Middle frontal gyrus (tissue), 1 donor: ENCODE measurements at regions not wholly inside any gene's neighbourhood (a gene's known extent, or its start where the extent isn't known, plus 50 kb on each side); places are given as distances from the start of the nearest gene placed in this dataset.

Experiments
- DNase-seq: peaks from one replicate; pipeline ENCODE4 v3.0.0-alpha.2; 2015; ENCODE audit warnings: low spot score; ENCODE audit errors: extremely low spot score

DNA sequence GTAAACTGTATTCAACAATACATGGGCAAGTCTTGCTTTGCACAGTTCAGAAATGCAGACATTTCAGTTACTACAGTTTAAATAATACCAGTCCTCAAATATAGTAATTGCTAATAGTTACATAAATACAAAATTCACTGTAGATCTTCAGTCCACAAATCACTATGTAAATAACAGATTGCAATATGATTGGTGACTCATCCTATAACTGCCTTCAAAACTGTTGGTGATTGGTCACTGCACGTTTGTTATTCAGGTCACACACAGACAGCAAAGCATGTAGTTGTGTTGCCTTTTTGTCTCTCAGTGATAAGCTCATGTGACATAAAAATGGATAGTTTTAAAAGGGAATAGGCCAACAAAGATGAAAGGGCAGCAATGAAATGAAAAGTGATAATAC lies 186.5 kb upstream of the CTTNBP2NL start:
- no peak for DNase-seq

DNA sequence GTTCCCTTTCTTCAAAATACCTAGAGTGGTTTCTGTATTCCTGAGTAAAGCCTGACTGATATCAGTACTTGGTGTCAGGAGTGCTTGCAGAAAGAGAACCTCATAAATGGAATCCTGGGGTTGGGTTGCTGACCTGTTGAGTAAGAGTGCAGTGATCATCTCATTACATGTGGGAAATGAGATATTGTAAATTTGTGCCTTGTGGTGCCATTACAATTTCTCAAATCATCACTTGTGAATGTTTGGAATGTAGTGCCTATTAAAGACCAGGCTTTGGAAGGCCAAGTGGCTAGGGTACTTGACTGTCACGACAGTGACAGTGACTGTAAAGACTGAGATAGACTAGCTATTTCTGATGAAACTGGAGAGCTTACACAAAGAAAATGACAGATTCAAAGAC lies 176.7 kb upstream of the CTTNBP2NL start:
- DNase-seq: no peak

DNA sequence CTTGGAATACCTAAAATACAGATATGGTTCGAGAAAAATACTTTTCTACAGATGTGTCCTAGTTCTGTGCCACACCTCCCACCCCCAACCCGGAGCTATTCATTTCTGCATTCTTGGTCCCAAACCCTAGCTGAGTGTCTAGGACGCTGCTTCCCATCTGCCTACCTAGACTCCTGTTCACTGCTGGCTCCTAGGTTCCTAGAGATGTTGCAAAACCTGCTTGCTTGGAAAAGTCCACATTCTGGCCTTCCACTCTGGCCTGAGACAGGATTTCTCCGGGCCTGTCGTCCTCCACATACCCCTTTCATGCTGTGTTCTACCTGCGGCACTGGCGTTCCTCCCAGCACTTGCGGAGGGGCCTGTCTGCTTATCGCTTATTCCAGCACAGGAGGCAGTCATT lies 165.8 kb upstream of the CTTNBP2NL start:
- DNase-seq: no peak

DNA sequence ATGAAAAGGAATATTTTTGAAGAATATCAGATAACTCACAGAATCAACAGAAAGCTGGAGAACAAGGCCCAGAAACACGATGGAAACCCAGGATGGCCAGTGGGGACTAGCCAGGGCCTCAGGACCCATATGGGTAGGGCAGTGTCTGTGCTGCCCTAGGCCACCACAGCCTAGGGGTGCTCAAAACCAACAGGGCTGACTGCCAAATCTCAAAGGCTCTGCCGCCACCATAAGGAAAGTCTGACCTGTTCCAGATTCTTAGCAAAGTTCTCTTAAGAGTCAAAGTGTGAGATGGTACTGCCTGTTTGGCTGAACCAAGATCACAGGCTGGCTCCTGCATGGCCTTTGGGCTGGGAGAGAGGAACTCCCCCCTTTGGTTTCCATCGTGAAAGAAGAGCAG lies 164.7 kb upstream of the CTTNBP2NL start:
- no peak for DNase-seq

DNA sequence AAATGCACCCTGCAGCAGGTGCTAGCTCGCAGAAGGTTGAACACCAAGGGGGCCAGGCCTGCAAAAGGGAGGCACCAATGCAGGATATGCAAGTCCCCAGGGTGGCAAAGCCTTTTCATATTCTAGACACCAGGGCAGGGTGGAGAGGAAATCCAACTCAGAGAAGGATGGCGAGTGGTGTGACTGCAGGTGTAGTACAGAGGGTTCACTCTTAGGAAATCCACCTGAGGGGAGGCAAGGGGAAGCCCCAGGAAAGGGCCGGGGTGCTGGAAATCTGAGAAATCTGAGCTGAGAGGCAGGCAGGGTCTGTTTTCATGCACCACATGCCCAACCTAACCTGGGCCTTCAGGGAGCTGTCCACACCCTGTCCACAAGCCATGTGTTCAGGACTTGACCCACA lies 163.2 kb upstream of the CTTNBP2NL start:
- no peak for DNase-seq

DNA sequence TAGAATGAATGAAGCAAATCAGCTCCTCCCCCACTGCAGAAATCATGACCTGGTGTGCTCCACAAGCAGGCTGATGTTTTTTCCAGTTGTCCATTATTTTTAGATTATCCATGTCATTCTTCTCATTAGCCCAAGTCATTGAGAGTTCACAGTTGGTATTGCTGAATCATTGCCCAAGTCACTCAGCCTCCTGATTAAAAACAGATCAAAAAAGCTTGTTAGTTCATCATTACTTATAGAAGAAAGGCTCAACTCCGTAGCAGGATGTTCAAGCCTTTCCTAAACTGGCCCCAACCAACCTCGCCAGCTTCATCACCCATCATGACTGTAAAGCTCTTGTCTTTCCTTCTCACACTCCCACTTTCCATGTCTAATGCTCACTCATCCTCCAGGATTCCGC lies 161.3 kb upstream of the CTTNBP2NL start:
- DNase-seq: no peak

DNA sequence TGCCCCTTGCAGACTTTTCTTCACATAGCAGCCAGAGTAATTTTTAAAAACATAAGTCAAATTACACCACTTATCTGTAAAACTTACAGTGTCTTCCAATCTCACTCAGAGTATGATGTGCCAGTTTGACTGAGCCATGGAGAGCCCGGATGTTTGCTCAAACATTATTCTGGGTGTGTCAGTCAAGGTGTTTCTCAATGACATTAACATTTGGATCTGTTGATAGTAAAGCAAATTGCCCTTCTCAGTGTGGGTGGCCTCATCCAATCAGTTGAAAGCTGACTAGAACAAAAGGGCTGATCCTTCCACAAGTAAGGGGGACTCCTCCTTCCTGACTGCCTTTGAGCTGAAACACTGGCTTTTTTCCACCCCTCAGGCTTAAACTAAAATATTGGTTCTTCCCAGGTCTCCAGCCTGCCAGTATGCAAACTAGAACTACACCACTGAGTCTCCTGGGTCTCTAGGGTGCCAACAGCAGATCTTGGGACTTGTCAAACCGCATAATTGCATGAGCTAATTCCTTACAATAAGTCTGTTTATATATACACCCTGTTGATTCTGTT lies 157.9 kb upstream of the CTTNBP2NL start:
- DNase-seq: no peak

DNA sequence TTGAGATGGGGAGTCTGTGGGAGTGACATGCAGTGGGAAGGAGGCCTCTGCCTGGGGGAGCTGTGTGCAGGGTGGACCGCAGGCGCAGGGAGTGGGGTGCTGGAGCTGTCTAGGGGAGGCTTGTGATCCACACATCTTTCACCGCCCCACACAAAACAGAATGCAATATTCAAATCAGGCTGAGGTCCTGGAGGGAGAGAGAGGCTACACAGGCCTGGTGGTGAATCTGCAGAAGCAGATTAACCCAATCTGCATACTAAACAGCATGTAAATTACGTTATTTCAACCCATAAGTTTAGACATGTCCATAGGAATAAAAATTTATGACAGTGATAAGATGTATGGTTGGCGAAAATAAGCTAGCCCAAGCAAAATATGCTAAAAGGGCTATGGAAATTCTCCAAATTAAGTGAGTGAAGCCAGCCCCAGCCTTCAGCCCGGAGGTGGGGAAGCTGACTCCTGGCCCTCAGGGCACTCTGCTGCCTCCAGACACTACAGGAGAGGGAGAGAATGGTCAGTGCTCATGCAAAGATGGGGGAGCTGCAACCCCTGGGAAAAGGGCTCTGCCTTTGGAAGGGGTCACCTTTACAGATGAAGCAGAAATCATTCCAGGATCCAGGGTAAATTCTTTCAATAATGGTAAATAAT lies 156.2 kb upstream of the CTTNBP2NL start:
- DNase-seq: no peak

DNA sequence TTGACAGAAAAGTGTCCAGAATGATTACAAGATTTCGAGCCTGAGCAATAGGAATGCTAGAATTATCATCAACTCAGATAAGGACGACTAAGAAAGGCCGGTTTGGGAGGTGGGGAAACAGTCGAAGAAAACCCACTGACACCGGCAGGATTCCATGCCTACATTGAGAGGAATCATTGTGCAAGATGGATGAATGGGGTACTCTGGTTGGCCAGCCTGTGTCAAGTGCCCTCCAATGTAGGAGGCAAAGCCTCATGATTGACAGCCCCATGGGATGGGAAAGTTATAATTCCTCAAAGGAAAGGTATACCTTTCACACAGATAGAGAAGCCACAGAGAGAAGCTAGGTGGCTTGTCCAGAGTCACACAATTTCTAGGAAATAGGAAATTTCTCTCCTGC lies 153.5 kb upstream of the CTTNBP2NL start:
- no peak for DNase-seq

DNA sequence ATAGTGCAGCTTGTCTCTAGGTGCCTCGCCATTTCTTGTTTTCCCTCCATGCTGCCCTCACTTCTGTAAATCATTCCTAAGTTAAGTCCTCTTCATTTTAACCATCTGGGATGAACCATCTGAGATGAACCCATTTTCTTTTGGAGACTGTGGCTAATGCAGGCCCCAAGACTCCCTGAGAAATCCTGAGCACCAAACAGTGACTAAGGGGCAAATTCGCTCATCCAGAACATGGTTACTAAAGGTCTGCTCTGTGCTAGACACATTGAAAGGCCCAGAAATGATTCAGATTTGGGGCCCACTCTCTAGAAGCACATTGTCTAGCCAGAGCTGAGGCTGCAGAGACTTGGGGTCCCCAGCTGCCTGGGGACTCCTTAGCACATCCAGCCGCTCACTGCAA lies 151.9 kb upstream of the CTTNBP2NL start:
- no peak for DNase-seq

DNA sequence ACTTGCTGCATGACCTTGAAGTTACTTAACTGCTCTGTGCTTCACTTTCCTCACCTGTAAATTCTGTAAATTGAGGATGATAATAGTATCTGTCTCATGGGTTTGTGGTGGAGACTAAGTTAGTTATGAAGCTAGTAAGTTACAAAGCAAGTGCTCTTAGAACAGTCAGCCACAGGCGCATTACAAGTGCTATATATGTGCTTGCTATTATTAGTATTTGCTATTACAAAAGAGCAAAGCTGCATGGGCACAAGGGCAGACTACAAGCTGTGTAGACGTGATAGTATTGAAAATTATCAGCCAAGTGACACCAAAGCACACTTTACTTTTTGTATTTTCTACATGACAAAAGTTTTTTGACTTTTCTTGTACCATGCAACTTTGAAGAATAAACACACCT lies 150.9 kb upstream of the CTTNBP2NL start:
- no peak for DNase-seq

DNA sequence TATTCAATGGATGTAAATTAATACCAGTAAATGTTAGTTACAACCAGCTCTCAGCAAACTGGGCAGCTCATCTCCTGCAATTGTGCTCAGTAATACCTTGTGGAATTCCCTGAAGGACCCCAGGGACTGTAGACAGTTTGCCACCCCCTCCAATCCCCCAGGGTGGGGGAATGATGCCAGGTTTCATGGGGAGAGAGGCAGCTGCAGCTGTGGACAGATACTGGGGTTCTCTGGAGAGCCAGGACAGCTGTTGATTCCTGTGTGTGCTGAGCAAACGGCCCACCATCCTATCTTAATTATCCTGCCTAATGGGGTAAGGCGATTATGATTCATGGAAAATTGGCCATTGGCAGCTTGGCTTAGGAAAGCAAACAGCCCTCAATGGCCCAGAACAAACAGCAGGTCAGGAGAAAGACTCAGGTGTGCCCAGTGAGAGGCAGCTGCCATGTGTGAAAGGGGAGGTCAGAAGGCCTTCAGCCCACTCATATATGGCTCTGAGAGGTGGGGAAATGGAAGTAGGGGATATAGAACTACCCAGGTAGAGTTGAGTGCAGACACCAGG lies 148.9 kb upstream of the CTTNBP2NL start:
- DNase-seq: no peak

DNA sequence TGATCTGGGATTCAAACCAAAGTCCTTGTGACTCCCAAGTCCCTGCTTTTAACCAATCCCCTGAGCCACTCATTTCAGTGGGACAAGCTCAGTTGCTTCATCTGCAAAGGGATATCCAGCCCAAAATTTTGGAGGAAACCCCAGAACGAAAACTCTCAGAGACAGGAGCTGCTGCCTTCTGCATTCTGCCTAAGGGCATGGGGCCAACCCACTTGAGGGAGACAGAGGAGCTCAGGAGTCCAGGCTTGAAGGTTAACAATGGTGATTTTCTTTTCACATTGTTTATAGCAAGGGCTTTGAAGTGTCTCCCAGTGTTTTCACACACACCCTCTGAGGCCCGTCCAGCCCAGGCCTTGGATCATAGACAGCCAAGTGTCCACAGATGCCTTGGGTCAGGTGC lies 148.1 kb upstream of the CTTNBP2NL start:
- DNase-seq: no peak

DNA sequence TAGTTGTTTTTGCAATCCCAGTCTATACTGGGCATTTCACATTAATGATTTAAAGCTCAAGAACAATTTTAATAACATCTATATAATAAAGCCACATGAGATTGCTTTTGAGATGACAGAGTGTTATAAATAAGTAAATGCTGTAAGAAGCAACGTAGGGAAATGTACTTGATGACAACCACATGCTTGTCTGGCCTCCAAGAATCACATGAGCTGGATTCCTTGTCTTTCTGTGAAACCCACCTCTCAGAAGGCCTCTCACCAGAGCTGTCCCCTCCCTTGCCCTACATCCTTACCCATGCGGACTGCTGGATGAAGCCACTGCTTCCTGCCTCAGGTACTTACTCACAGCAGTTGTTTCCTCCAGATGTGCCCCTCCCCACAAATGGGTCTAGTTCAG lies 145.1 kb upstream of the CTTNBP2NL start:
- DNase-seq: no peak

DNA sequence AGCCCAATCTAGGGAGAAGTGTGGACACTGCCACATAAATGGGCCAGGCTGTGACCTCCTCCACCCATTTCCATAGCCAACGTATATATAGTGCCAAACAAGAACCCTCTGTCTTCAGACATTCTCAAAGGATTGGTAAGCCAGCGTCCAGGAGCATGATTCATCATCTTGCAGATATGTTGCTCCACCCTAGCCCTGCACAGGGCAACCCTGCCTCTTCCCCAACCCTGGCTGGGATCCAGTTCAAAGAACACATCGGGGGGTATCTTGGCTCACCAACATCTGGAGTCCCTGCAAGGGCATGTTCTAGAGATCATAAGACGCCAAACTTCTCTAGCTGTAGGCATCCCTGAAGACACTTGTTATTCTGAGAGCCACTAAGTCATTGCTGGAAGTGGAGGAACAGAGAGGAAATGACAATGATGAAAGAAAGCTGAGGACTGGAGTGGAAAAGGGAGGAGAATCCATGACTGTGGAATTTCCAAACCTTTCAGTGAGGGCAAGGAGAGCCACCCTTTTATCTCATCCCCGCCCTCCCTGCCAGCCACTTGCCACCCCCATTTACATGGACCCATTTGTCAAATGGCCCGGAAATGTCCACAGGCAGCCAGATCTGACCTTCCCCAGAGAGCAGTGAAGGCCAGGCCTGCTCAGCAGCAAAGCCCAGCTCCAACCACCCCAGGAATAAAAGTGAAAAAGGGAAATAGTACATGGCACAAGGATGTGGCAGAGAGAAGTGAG lies 144.1 kb upstream of the CTTNBP2NL start:
- DNase-seq: no peak

DNA sequence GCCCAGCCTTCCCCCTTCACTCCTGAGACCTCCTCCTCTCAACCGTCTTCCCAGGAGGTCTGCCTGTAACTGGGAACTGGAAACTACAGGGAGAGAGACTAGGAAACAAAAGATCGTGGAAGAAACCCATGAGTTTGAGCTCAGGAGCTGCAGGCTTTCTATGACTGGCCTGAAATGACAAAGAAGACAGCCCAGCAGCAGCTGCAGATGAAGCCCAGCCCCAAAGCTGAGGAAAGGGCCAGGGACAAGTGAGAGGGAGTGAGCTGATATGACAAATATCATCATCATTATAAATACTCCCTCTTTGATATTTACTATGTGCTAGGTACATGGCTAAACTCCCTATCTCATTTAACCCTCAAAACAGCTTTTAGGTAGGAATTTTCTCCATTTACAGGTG lies 142.6 kb upstream of the CTTNBP2NL start:
- no peak for DNase-seq

DNA sequence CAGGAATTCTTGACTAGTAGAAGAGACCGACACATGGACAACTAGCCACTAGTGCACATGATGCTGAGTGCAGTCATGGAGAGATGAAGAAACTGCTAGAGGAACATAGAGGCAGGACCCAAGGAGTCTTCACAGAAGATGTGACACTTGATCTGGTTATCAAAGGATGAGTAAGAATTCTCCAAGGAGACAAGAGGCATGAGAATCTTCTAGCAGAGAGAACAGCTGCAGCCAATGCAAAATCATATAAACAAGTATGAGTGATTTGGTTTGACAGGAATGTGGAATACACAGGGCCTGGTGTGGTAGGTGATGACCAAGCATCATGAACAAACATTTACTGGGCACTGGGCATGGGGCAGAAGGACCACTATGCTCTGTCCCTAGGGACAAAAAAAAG lies 140.9 kb upstream of the CTTNBP2NL start:
- DNase-seq: no peak

DNA sequence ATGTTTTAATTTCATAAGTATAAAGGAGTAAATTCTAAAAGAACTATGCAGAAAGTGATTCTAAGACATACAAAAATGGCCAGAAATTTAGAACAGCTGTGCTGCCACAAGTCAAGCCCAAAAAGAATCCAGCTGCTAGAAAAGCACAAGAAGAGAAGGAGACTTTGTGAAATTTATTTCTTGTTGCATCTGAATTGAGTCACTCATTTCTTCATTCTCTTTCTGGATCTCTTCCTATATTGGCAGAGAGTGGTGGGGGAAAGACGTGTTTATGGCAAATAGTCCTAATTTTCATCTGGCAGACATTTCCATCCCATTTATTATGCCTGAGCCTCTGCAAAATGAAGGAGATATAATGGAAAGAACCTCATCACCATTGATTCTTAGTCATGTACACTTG lies 139.6 kb upstream of the CTTNBP2NL start:
- DNase-seq: no peak

DNA sequence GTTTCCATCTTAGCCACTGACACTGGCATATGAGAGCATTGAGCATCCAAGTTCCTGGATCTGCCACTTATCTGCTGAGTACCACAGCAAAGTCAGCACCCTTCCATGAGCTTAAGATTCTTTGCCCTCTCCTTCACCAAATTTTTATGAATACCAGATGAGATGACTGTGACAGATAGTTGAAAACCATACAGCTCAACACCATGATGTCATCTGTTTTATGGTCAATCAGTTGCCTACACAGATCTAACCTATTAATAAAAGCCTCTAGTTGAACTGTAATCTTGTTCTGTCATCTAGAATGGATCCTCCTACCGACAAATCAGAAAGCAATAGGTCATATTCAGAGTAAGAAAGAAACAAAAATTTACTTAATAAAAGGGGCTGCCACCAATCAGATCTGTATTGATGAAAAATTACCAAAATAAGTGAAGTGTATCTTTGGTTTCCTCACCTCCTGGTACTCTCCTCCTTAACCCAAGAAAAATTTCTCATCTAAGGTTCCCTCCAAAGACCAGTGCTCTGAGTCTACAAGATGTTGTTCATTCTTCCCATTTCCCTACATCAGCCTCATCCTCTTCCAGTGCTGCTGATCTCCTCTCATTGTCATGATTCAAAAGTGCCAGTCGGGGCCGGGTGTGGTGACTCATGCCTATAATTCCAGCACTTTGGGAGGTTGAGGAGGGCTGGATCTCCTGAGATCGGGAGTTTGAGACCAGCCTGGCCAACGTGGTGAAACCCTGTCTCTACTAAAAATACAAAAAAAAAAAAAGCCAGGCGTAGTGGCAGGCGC lies 138.8 kb upstream of the CTTNBP2NL start:
- DNase-seq: no peak

DNA sequence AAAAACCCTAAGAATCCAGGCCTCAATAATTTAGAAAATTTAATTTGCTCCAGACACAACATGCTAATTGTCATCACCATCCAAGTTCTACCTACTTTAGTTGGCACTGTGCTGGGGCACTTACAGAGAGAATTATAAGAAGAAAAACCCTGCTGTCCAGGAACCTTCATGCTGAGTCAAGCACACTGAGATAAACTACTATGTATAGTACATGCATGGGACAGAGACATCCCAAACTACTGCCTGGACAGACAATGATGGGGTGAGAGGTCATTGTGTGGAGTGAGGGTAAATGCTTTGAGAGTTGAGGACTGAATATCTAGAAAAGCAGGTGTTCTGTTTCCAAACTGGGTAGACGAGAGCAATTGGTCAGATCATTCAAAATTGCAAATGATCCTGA lies 135.3 kb upstream of the CTTNBP2NL start:
- DNase-seq: no peak

DNA sequence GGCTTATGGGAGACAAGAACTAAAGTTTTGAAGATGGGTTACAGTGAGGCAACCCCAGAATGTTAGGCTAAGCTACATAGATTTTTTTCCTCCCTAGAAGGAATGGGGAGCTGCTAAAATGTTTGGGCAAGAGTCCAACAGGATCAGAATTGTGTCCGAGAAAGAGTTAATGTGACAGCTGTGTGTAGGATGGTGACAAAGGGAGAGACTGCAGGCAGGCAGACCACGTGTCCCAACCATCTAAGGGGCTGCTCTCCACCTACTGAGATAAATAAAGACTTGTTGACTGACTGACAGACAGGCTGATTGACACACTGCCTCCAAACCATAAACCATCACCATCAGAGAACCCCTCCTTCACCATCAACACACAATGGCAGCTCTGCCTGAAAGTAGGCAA lies 133.7 kb upstream of the CTTNBP2NL start:
- no peak for DNase-seq

DNA sequence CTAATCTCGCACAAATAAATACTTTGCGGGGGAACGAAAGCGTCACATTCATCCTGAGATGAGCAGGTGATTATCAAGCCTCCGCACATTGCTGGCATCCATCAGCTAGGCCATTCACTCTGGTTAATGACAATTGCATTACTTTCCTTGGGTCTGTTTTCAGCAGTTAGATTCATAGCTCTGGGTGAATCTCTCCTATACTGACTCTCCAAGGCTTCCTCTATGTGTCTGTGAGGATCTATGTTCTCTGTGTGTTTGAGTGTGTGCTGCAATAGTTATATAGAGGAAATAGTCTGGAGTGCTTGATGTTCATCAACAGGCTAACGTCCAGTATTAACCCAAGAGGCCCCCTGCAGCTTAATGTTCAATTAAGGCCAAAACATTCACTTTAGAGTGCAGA lies 133.0 kb upstream of the CTTNBP2NL start:
- no peak for DNase-seq
